Activated naive CD4-positive, alpha-beta T cell treated with Interleukin-2 at 50 U/mL for 16 hours (primary cell): ENCODE measurements at regions not wholly inside any gene's neighbourhood (a gene's known extent, or its start where the extent isn't known, plus 50 kb on each side); places are given as distances from the start of the nearest gene placed in this dataset.

ENCODE experiments used
- DNase-seq: peaks from one replicate; pipeline ENCODE4 v3.0.0-alpha.2; 2020

GRCh38 chr1:172957491-172957890 lies 93.2 kb downstream of the TNFSF18 start:
- no peak for DNase-seq

- DNase-seq, result no peak
Observed at GRCh38 chr1:172959571-172959970, 91.2 kb downstream of the TNFSF18 start.

GRCh38 chr1:172960019-172960418 lies 90.7 kb downstream of the TNFSF18 start:
- DNase-seq, result no peak

GRCh38 chr1:172960454-172961208 lies 90.1 kb downstream of the TNFSF18 start:
- no peak for DNase-seq

- no peak for DNase-seq
Observed at GRCh38 chr1:172964864-172965263, 85.9 kb downstream of the TNFSF18 start.

- DNase-seq, result no peak
Observed at GRCh38 chr1:172966844-172967540, 83.7 kb downstream of the TNFSF18 start.

- DNase-seq, result no peak
Observed at GRCh38 chr1:172967936-172968335, 82.8 kb downstream of the TNFSF18 start.

GRCh38 chr1:172969611-172970010 lies 81.1 kb downstream of the TNFSF18 start:
- no peak for DNase-seq

GRCh38 chr1:172970186-172970585 lies 80.6 kb downstream of the TNFSF18 start:
- DNase-seq, result no peak

- no peak for DNase-seq
Observed at GRCh38 chr1:172971241-172971640, 79.5 kb downstream of the TNFSF18 start.

GRCh38 chr1:172972258-172972657 lies 78.5 kb downstream of the TNFSF18 start:
- no peak for DNase-seq

- no peak for DNase-seq
Observed at GRCh38 chr1:172973424-172973823, 77.3 kb downstream of the TNFSF18 start.

GRCh38 chr1:172976222-172977041 lies 74.3 kb downstream of the TNFSF18 start:
- DNase-seq, result no peak

- no peak for DNase-seq
Observed at GRCh38 chr1:172977296-172978017, 73.3 kb downstream of the TNFSF18 start.

- DNase-seq, result no peak
Observed at GRCh38 chr1:172978595-172978994, 72.1 kb downstream of the TNFSF18 start.

- DNase-seq, result no peak
Observed at GRCh38 chr1:172979828-172980227, 70.9 kb downstream of the TNFSF18 start.

GRCh38 chr1:172980456-172980855 lies 70.3 kb downstream of the TNFSF18 start:
- no peak for DNase-seq

GRCh38 chr1:172980971-172981370 lies 69.8 kb downstream of the TNFSF18 start:
- no peak for DNase-seq
